ENCODE measurements at regions not wholly inside any gene's neighbourhood (a gene's known extent, or its start where the extent isn't known, plus 50 kb on each side); places are given as distances from the start of the nearest gene placed in this dataset.

DNA sequence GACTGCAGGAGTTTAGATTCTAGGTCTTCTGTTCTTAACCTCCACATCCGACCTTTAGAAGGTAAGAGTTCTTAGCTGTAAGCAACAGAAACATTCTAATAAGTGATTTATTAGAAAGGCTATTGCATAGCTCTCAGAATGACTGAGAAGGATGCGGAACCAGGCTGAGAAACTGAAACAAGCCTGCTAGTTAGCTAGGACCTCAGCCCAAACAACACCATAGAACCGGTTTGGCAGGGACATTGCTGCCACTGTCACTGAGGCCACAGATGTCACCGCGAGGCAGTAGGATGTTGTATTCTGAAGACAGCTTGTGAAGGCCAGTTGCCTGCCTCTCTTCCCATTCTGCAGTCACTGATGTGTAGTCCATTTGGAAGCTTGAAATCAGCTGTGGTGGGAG lies 160.0 kb upstream of the ARX start:
- no peaks in the 10 kb centered on the region for H3K4me1 ChIP-seq (replicated peaks in 1 of 2)
- no peak overlapping the region for H3K4me3 ChIP-seq
- no peak overlapping the region for H3K27ac ChIP-seq
- no peaks in the 10 kb centered on the region for H3K9me3 ChIP-seq (replicated peaks in 1 of 3)
- intact Hi-C loops (cut with DNase I): no loop called here
- no peak for DNase-seq
- WGBS, 4 donors: 78 to 85% (median 81%) methylated on average over 3 to 5 of the region's 5 CpGs
- H3K27me3 ChIP-seq: peaks cover 31% of the 10 kb centered on the region
- TF ChIP-seq POLR2A (IDR thresholded peaks at IDR 0.05): no peak
- TF ChIP-seq, protein P1, sequence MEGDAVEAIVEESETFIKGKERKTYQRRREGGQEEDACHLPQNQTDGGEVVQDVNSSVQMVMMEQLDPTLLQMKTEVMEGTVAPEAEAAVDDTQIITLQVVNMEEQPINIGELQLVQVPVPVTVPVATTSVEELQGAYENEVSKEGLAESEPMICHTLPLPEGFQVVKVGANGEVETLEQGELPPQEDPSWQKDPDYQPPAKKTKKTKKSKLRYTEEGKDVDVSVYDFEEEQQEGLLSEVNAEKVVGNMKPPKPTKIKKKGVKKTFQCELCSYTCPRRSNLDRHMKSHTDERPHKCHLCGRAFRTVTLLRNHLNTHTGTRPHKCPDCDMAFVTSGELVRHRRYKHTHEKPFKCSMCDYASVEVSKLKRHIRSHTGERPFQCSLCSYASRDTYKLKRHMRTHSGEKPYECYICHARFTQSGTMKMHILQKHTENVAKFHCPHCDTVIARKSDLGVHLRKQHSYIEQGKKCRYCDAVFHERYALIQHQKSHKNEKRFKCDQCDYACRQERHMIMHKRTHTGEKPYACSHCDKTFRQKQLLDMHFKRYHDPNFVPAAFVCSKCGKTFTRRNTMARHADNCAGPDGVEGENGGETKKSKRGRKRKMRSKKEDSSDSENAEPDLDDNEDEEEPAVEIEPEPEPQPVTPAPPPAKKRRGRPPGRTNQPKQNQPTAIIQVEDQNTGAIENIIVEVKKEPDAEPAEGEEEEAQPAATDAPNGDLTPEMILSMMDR (IDR thresholded peaks at IDR 0.05): no peak
- no peaks in the 10 kb centered on the region for H3K36me3 ChIP-seq (replicated peaks in 1 of 2)

- Histone ChIP-seq H3K4me1 (replicated peaks in 1 of 2) (no peaks in the 10 kb centered on the region), H3K9me3 (replicated peaks in 1 of 3) (no peaks in the 10 kb centered on the region), H3K4me3 (no peak overlapping the region), H3K36me3 (replicated peaks in 1 of 2) (no peaks in the 10 kb centered on the region), H3K27ac (no peak overlapping the region), H3K27me3 (peaks cover 28% of the 10 kb centered on the region)
- intact Hi-C loops (cut with DNase I): no loop called here
- DNase-seq: no peak
- TF ChIP-seq, protein P1 (IDR thresholded peaks at IDR 0.05): no peak
- no peak for TF ChIP-seq POLR2A (IDR thresholded peaks at IDR 0.05)
- WGBS, 4 donors: 80 to 86% (median 84%) methylated on average over 4 of the region's 4 CpGs
Observed at GRCh38 chrX:25175171-25175570, 159.4 kb upstream of the ARX start.

DNA sequence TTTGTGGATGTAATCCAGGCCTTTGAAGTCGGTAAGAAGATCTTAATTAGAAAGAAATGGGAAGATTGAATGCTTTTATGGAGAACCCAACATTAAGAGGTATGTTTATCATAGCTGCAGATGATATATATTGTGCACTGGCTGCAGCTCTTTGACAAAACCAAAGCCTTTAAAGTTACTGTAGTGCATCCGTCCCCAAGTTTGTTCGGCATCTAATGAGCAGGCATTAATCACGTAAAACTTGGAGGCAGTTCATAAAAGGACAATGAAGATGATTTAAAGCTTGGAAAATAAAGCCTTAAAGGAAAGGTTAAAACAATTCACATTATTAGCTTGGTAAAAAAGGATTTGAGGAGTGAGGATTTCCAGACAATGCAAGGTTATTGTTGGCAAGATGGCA lies 150.8 kb upstream of the ARX start:
- Histone ChIP-seq H3K27me3 (peaks cover 10% of the 10 kb centered on the region), H3K4me1 (replicated peaks in 1 of 2) (no peaks in the 10 kb centered on the region), H3K4me3 (no peak overlapping the region), H3K9me3 (replicated peaks in 1 of 3) (no peaks in the 10 kb centered on the region), H3K27ac (no peak overlapping the region), H3K36me3 (replicated peaks in 1 of 2) (no peaks in the 10 kb centered on the region)
- intact Hi-C loops (cut with DNase I): no loop called here
- no peak for DNase-seq
- TF ChIP-seq, protein P1 (IDR thresholded peaks at IDR 0.05): no peak
- TF ChIP-seq POLR2A (IDR thresholded peaks at IDR 0.05): no peak
- 29 to 37% (median 34%) methylated on average over 4 of the region's 4 CpGs for WGBS, 4 donors

DNA sequence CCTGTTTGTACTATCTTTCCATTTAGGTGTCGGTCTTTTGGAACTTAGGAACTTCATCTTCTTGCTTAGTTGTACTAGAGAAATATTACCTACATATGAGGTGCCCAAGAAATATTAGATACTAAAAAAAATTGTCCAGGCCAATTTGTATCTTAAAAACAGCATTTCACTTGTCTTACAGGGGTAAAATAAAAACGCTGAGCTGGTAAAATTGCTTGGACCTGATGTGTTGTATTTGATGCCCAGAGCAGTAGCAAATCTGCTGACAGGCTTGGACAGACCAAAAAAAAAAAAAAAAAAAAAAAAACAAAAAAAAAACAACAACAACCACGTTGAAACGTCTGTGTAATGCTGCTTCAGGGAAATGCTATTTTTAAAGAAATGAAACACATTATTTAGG lies 150.4 kb upstream of the ARX start:
- Histone ChIP-seq H3K27ac (no peak overlapping the region), H3K27me3 (peaks cover 6% of the 10 kb centered on the region), H3K36me3 (replicated peaks in 1 of 2) (no peaks in the 10 kb centered on the region), H3K9me3 (replicated peaks in 1 of 3) (no peaks in the 10 kb centered on the region), H3K4me1 (replicated peaks in 1 of 2) (no peaks in the 10 kb centered on the region), H3K4me3 (no peak overlapping the region)
- TF ChIP-seq, protein P1 (IDR thresholded peaks at IDR 0.05): no peak
- no peak for TF ChIP-seq POLR2A (IDR thresholded peaks at IDR 0.05)
- intact Hi-C loops (cut with DNase I): no loop called here
- no peak for DNase-seq
- WGBS, 4 donors: 38 to 45% (median 41%) methylated on average over 4 of the region's 4 CpGs
